ENCODE measurements at regions not wholly inside any gene's neighbourhood (a gene's known extent, or its start where the extent isn't known, plus 50 kb on each side); places are given as distances from the start of the nearest gene placed in this dataset.

DNA sequence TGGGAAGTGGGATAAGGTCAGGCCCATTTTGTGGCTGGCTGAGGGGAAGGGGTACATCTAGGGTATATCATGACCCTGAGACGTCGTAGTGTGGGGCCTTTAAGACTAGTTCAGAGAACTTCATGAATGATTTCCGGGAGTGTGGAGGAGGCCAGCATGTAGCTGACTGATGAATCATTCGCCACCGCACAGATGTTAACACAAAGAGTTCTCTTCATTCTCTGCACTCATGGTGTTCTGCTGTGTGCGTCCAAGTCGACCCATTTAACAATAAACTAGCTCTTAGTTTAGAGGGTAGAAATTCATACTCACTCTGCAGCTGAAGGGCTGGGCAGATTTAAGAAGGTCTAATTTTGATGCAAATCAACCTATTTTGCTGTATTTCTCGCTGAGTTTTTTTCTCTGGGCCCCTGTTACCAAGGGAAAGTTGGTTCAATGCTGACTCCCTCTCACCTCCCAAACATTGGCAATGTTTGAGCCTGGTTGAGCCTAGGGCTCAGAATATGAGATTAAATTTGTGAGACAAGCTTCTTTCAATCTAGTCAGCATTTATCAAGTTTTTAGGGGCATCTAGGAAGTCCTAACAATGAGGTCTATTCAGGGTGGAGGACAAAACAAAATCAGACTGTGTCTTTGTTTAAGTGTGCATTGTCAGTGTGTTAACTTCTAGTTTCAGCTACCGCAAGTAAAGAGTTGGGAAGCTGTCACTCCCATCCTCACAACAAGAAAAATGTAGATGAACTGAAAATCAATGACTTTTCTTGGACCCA is 106.8 kb upstream of the CBLN4 start:
- 75% methylated on average over 9 of the region's 9 CpGs for WGBS (ENCODE audit: low lambda C conversion rate, missing lambda C conversion rate)
- Histone ChIP-seq H3K36me3 (replicated peaks; ENCODE audit: insufficient read depth, low read depth) (no peaks in the 10 kb centered on the region), H3K9me3 (ENCODE audit: low read depth) (no peaks in the 10 kb centered on the region), H3K4me2 (no peak overlapping the region), H3K27me3 (no peaks in the 10 kb centered on the region), H4K20me1 (ENCODE audit: insufficient read depth, poor library complexity, severe bottlenecking) (no peaks in the 10 kb centered on the region), H3K9me2 (replicated peaks; ENCODE audit: insufficient read depth) (no peaks in the 10 kb centered on the region), H3K4me1 (ENCODE audit: insufficient read depth) (no peaks in the 10 kb centered on the region), H3K79me2 (no peaks in the 10 kb centered on the region), H3K4me3 (no peak overlapping the region), H2AFZ (no peak overlapping the region), H3K27ac (no peak overlapping the region)
- TF ChIP-seq EZH2 (IDR thresholded peaks at IDR 0.05; ENCODE audit: borderline replicate concordance) (no peak), EZH2phosphoT487 (IDR thresholded peaks at IDR 0.05; ENCODE audit: low read depth, severe bottlenecking, unreplicated experiment) (no peak)
- TF ChIP-seq, protein P1, sequence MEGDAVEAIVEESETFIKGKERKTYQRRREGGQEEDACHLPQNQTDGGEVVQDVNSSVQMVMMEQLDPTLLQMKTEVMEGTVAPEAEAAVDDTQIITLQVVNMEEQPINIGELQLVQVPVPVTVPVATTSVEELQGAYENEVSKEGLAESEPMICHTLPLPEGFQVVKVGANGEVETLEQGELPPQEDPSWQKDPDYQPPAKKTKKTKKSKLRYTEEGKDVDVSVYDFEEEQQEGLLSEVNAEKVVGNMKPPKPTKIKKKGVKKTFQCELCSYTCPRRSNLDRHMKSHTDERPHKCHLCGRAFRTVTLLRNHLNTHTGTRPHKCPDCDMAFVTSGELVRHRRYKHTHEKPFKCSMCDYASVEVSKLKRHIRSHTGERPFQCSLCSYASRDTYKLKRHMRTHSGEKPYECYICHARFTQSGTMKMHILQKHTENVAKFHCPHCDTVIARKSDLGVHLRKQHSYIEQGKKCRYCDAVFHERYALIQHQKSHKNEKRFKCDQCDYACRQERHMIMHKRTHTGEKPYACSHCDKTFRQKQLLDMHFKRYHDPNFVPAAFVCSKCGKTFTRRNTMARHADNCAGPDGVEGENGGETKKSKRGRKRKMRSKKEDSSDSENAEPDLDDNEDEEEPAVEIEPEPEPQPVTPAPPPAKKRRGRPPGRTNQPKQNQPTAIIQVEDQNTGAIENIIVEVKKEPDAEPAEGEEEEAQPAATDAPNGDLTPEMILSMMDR (IDR thresholded peaks at IDR 0.05; ENCODE audit: poor library complexity): no peak
- no peak for DNase-seq (ENCODE audit: low spot score)

DNA sequence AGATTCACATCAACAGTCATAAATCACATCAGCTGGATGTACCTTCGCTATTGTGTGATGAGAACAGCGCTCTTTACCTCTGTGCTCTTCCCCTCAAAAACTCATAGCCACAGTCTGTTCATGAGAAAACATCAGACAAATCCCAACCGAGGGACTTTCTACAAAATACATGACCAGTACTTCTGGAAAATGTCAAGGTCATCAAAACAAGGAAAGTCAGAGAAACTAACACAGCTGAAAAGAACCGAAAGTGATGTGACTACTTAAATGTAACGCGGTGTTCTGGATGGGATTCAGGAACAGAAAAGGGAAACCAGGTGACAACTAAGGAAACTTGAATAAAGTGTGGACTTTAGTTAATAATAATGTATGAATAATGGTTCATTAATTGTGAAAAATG is 112.0 kb upstream of the CBLN4 start:
- H2AFZ ChIP-seq: no peak overlapping the region
- H3K9me2 ChIP-seq (replicated peaks; ENCODE audit: insufficient read depth): no peaks in the 10 kb centered on the region
- H3K9me3 ChIP-seq (ENCODE audit: low read depth): no peaks in the 10 kb centered on the region
- H3K4me3 ChIP-seq: no peak overlapping the region
- no peak overlapping the region for H3K4me2 ChIP-seq
- H3K36me3 ChIP-seq (replicated peaks; ENCODE audit: insufficient read depth, low read depth): no peaks in the 10 kb centered on the region
- no peak overlapping the region for H3K27ac ChIP-seq
- no peaks in the 10 kb centered on the region for H4K20me1 ChIP-seq (ENCODE audit: insufficient read depth, poor library complexity, severe bottlenecking)
- no peaks in the 10 kb centered on the region for H3K79me2 ChIP-seq
- H3K4me1 ChIP-seq (ENCODE audit: insufficient read depth): no peaks in the 10 kb centered on the region
- WGBS (ENCODE audit: low lambda C conversion rate, missing lambda C conversion rate): 78% methylated on average over 6 of the region's 6 CpGs
- DNase-seq (ENCODE audit: low spot score): no peak
- H3K27me3 ChIP-seq: no peaks in the 10 kb centered on the region
- TF ChIP-seq EZH2 (IDR thresholded peaks at IDR 0.05; ENCODE audit: borderline replicate concordance) (no peak), EZH2phosphoT487 (IDR thresholded peaks at IDR 0.05; ENCODE audit: low read depth, severe bottlenecking, unreplicated experiment) (no peak)
- TF ChIP-seq, protein P1 (IDR thresholded peaks at IDR 0.05; ENCODE audit: poor library complexity): no peak

DNA sequence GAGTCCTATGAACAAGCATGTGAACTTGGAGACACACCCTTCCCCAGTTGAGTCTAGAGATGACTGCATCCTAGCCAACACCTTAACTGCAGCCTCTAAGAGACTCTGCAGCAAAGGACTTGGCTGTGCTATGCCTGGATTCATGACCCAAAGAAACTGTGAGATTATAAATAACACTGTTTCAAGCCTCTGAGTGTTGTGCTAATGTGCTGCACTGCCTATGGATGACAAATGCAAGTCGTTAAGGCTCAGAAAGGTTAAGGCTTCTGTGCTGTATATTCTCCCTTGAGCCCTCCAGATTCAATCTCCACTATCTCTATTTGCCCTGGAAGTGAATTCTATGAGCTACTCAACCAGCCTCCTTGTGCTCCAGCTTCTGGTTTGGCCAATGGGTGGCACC is 116.5 kb upstream of the CBLN4 start:
- H3K4me2 ChIP-seq: no peak overlapping the region
- H2AFZ ChIP-seq: no peak overlapping the region
- H3K27ac ChIP-seq: no peak overlapping the region
- no peaks in the 10 kb centered on the region for H4K20me1 ChIP-seq (ENCODE audit: insufficient read depth, poor library complexity, severe bottlenecking)
- H3K9me2 ChIP-seq (replicated peaks; ENCODE audit: insufficient read depth): no peaks in the 10 kb centered on the region
- H3K4me1 ChIP-seq (ENCODE audit: insufficient read depth): no peaks in the 10 kb centered on the region
- DNase-seq (ENCODE audit: low spot score): no peak
- 25% methylated on average over 1 of the region's 1 CpG for WGBS (ENCODE audit: low lambda C conversion rate, missing lambda C conversion rate)
- no peaks in the 10 kb centered on the region for H3K9me3 ChIP-seq (ENCODE audit: low read depth)
- no peaks in the 10 kb centered on the region for H3K79me2 ChIP-seq
- H3K36me3 ChIP-seq (replicated peaks; ENCODE audit: insufficient read depth, low read depth): no peaks in the 10 kb centered on the region
- no peak overlapping the region for H3K4me3 ChIP-seq
- TF ChIP-seq EZH2 (IDR thresholded peaks at IDR 0.05; ENCODE audit: borderline replicate concordance): no peak
- no peak for TF ChIP-seq EZH2phosphoT487 (IDR thresholded peaks at IDR 0.05; ENCODE audit: low read depth, severe bottlenecking, unreplicated experiment)
- TF ChIP-seq, protein P1 (IDR thresholded peaks at IDR 0.05; ENCODE audit: poor library complexity): no peak
- no peaks in the 10 kb centered on the region for H3K27me3 ChIP-seq

Data from hepatocyte (in vitro differentiated cells).